Esophagus squamous epithelium (tissue), 4 donors: ENCODE measurements at regions not wholly inside any gene's neighbourhood (a gene's known extent, or its start where the extent isn't known, plus 50 kb on each side); places are given as distances from the start of the nearest gene placed in this dataset.

ENCODE experiments used
- CTCF ChIP-seq, 6 experiments: fragments of 450-650 bp in 4 of 6; fragments of 200-600 bp in 2 of 6; sonication (generic) in 2 of 6; IDR thresholded peaks; one replicate each; pipeline ENCODE4 v1.5.1; 2016 to 2019; ENCODE audit warnings: antibody characterized with exemption in 6 of 6, mild to moderate bottlenecking in 4 of 6, moderate library complexity in 4 of 6
- POLR2A ChIP-seq, 4 donors: fragments of 450-650 bp; IDR thresholded peaks; one replicate each; pipeline ENCODE4 v1.6.1; 2017; ENCODE audit warnings: antibody characterized with exemption in 4 of 4, mild to moderate bottlenecking in 4 of 4, moderate library complexity in 3 of 4

DNA sequence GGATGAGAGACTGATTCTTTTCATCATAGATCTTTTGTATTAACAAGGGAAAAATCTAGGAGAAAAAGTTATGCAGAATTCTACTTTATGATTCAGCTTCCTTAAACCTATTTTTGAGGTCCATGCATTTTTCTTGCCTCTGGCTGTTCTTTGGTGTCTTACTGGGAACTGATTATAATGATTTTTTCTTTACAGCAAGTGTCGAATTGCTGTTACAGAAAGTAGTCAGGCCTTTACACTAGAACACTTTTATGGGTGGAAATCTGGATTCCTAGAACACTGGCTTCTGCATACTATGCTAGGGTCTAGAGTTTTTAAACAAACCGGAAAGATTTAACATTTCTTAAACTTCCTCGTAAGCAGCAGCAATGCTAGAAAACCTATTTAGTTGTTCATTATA, 302.6 kb downstream of the NUP35 start:
- TF ChIP-seq CTCF (IDR thresholded peaks at IDR 0.05) (no peak), POLR2A (IDR thresholded peaks at IDR 0.05) (no peak)
